H9 (cell line): ENCODE measurements at regions not wholly inside any gene's neighbourhood (a gene's known extent, or its start where the extent isn't known, plus 50 kb on each side); places are given as distances from the start of the nearest gene placed in this dataset.

Experiments used
- DNase-seq: peaks from one replicate; pipeline ENCODE4 v3.0.0-alpha.2; 2017
- H2AFZ ChIP-seq: one replicate; pipeline ENCODE4 v1.6.1; 2013; ENCODE audit warnings: mild to moderate bottlenecking, low read length, control low read depth, moderate library complexity
- H2AK5ac ChIP-seq: 2 replicates; pipeline ENCODE4 v1.6.1; 2013; ENCODE audit warnings: low read length, control low read depth, mixed read lengths; ENCODE audit not compliant: insufficient read length
- H2BK120ac ChIP-seq: one replicate; pipeline ENCODE4 v1.6.1; 2013; ENCODE audit warnings: low read depth, mild to moderate bottlenecking, low read length, control low read depth, inconsistent platforms; ENCODE audit not compliant: poor library complexity, severe bottlenecking
- H2BK12ac ChIP-seq: 2 replicates; pipeline ENCODE4 v1.6.1; 2013; ENCODE audit warnings: low read length, control low read depth, mixed read lengths, low read depth; ENCODE audit not compliant: insufficient read length
- H2BK15ac ChIP-seq: 2 replicates; pipeline ENCODE4 v1.6.1; 2013; ENCODE audit warnings: low read depth, low read length, control low read depth
- H2BK20ac ChIP-seq: one replicate; pipeline ENCODE4 v1.6.1; 2013; ENCODE audit warnings: low read depth, mild to moderate bottlenecking, low read length, control low read depth, inconsistent platforms; ENCODE audit not compliant: poor library complexity, severe bottlenecking
- H2BK5ac ChIP-seq: 2 replicates; pipeline ENCODE4 v1.6.1; 2013; ENCODE audit warnings: low read length, control low read depth, mixed read lengths; ENCODE audit not compliant: insufficient read length
- H3K14ac ChIP-seq: 2 replicates; pipeline ENCODE4 v1.6.1; 2013; ENCODE audit warnings: low read length, control low read depth; ENCODE audit not compliant: insufficient read depth
- H3K18ac ChIP-seq: 2 replicates; pipeline ENCODE4 v1.6.1; 2013; ENCODE audit warnings: low read depth, mild to moderate bottlenecking, mixed read lengths, low read length, control low read depth; ENCODE audit not compliant: insufficient read length
- H3K23ac ChIP-seq: 2 replicates; pipeline ENCODE4 v1.6.1; 2013; ENCODE audit warnings: low read length, control low read depth, mixed read lengths, low read depth; ENCODE audit not compliant: insufficient read length
- H3K23me2 ChIP-seq: 2 replicates; pipeline ENCODE4 v1.6.1; 2013; ENCODE audit warnings: low read depth, mild to moderate bottlenecking, mixed read lengths, low read length, control low read depth; ENCODE audit not compliant: insufficient read length, poor library complexity, severe bottlenecking
- H3K27ac ChIP-seq: 2 replicates; pipeline ENCODE4 v1.5.1; 2013; ENCODE audit warnings: low read length, control low read depth, mixed read lengths, low read depth; ENCODE audit not compliant: insufficient read length
- H3K27me3 ChIP-seq: 2 replicates; pipeline ENCODE4 v1.6.1; 2013; ENCODE audit warnings: low read length, control low read depth, inconsistent platforms; ENCODE audit not compliant: insufficient read depth
- H3K4ac ChIP-seq: 2 replicates; pipeline ENCODE4 v1.6.1; 2013; ENCODE audit warnings: low read depth, mild to moderate bottlenecking, control low read depth, inconsistent platforms, low read length, moderate library complexity
- H3K4me1 ChIP-seq: 2 replicates; pipeline ENCODE4 v1.6.1; 2013; ENCODE audit warnings: low read length, control low read depth, inconsistent platforms; ENCODE audit not compliant: insufficient read depth
- H3K4me2 ChIP-seq: 2 replicates; pipeline ENCODE4 v1.6.1; 2013; ENCODE audit warnings: low read length, control low read depth, mixed read lengths; ENCODE audit not compliant: insufficient read length, insufficient read depth
- H3K56ac ChIP-seq: 2 replicates; pipeline ENCODE4 v1.6.1; 2013; ENCODE audit warnings: low read depth, mild to moderate bottlenecking, mixed read lengths, low read length, control low read depth; ENCODE audit not compliant: insufficient read length
- H3K79me1 ChIP-seq: 2 replicates; pipeline ENCODE4 v1.6.1; 2013; ENCODE audit warnings: low read depth, mild to moderate bottlenecking, moderate library complexity, low read length, control low read depth, inconsistent platforms; ENCODE audit not compliant: insufficient read depth, poor library complexity, severe bottlenecking
- H3K79me2 ChIP-seq: 2 replicates; pipeline ENCODE4 v1.6.1; 2013; ENCODE audit warnings: low read length, control low read depth, inconsistent platforms; ENCODE audit not compliant: insufficient read depth
- H3K9ac ChIP-seq: 2 replicates; pipeline ENCODE4 v1.6.1; 2013; ENCODE audit warnings: low read length, control low read depth, mixed read lengths; ENCODE audit not compliant: insufficient read length; ENCODE audit errors: extremely low read depth
- H3K9me3 ChIP-seq: one replicate; pipeline ENCODE4 v1.6.1; 2013; ENCODE audit warnings: low read depth, low read length, inconsistent platforms; ENCODE audit not compliant: control insufficient read depth
- H3T11ph ChIP-seq: one replicate; pipeline ENCODE4 v1.6.1; 2013; ENCODE audit warnings: mild to moderate bottlenecking, low read length, control low read depth, inconsistent platforms
- H4K20me1 ChIP-seq: one replicate; pipeline ENCODE4 v1.6.1; 2013; ENCODE audit not compliant: control insufficient read depth, insufficient read length, insufficient read depth
- H4K5ac ChIP-seq: 2 replicates; pipeline ENCODE4 v1.6.1; 2013; ENCODE audit warnings: low read depth, mild to moderate bottlenecking, mixed read lengths, low read length, control low read depth; ENCODE audit not compliant: insufficient read length
- H4K8ac ChIP-seq: replicated peaks from 2 replicates; pipeline ENCODE4 v1.6.1; 2013; ENCODE audit warnings: low read length, control low read depth, mixed read lengths, low read depth; ENCODE audit not compliant: insufficient read length
- H4K91ac ChIP-seq: 2 replicates; pipeline ENCODE4 v1.6.1; 2013; ENCODE audit warnings: low read depth, mild to moderate bottlenecking, moderate library complexity, mixed read lengths, low read length, control low read depth; ENCODE audit not compliant: insufficient read length
- H3K27ac Mint-ChIP-seq, 3 experiments: 2 replicates in 2 of 3; 3 replicates in 1 of 3; pipeline ENCODE4 v1.8.0; 2020 to 2021; ENCODE audit warnings: mixed read lengths in 3 of 3, mild to moderate bottlenecking in 1 of 3, moderate library complexity in 1 of 3
- H3K27me3 Mint-ChIP-seq: 2 replicates; pipeline ENCODE4 v1.8.0; 2021; ENCODE audit warnings: low read depth, mild to moderate bottlenecking, moderate library complexity, mixed read lengths
- H3K36me3 Mint-ChIP-seq, 3 experiments: 2 replicates in 2 of 3; 3 replicates in 1 of 3; pipeline ENCODE4 v1.8.0; 2020 to 2021; ENCODE audit warnings: low read depth in 3 of 3, mixed read lengths in 3 of 3; ENCODE audit not compliant: insufficient read depth in 1 of 3
- H3K4me1 Mint-ChIP-seq, 2 experiments: 2 replicates each; pipeline ENCODE4 v1.8.0; 2020; ENCODE audit warnings: mixed read lengths in 2 of 2
- H3K4me3 Mint-ChIP-seq, 2 experiments: 2 replicates in 1 of 2; 3 replicates in 1 of 2; pipeline ENCODE4 v1.8.0; 2020 to 2021; ENCODE audit warnings: mild to moderate bottlenecking in 2 of 2, mixed read lengths in 2 of 2, moderate library complexity in 1 of 2
- H3K9me3 Mint-ChIP-seq, 2 experiments: 2 replicates in 1 of 2; 3 replicates in 1 of 2; pipeline ENCODE4 v1.8.0; 2020; ENCODE audit warnings: mild to moderate bottlenecking in 2 of 2, mixed read lengths in 2 of 2, moderate library complexity in 1 of 2
- WGBS: extraction: QIAGEN DNeasy Blood & Tissue Kit; methylation state at CpG from one replicate; pipeline ENCODE4 v1.1.7; 2013; ENCODE audit warnings: missing lambda C conversion rate, low lambda C conversion rate, mixed read lengths; ENCODE audit not compliant: insufficient read length; ENCODE audit errors: extremely low coverage; 5-methylcytosine and 5-hydroxymethylcytosine counted together
- TF ChIP-seq, protein P1 (sequence below): fragments of 200-600 bp; sonication (generic); conservative IDR thresholded peaks from 3 replicates; pipeline ENCODE4 v1.8.0; 2021; ENCODE audit warnings: antibody characterized with exemption, mild to moderate bottlenecking

DNA sequence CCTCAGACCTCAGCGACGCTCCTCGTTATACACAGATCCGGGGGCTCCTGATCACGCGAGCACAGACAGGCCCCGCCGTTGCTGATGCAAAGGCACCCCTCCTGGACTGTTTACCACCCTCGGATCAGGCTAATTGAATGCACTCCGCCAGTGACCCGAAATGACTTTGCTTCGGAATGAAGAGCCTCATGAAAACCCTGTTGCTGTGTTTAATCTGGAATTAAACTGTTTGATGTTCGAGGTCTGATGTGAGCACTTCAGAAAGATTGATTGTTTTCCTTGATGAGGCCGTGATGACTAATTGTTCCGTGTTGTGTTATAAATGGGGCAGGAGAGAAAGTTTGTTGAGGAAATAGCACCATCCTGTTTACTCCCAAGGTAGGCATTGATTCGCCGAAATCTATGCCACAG lies 190.5 kb upstream of the PPP1R26 start:
- Histone ChIP-seq H4K20me1 (no peaks in the 10 kb centered on the region), H3K9me3 (no peaks in the 10 kb centered on the region), H3K9ac (no peak overlapping the region), H2BK15ac (no peak overlapping the region), H2AK5ac (no peak overlapping the region), H3K79me2 (no peaks in the 10 kb centered on the region), H3K4me1 (no peaks in the 10 kb centered on the region), H4K8ac (no peak overlapping the region), H3K4me2 (no peak overlapping the region), H3K18ac (no peak overlapping the region), H2BK20ac (no peak overlapping the region), H4K91ac (no peak overlapping the region), H3K4ac (no peak overlapping the region), H3K23ac (no peak overlapping the region), H3T11ph (no peak overlapping the region), H2BK5ac (no peak overlapping the region), H3K79me1 (no peaks in the 10 kb centered on the region), H2BK12ac (no peak overlapping the region), H3K27ac (no peak overlapping the region), H4K5ac (no peak overlapping the region), H2AFZ (no peak overlapping the region), H2BK120ac (no peak overlapping the region), H3K56ac (no peak overlapping the region), H3K14ac (no peak overlapping the region), H3K27me3 (no peaks in the 10 kb centered on the region), H3K23me2 (no peaks in the 10 kb centered on the region)
- TF ChIP-seq, protein P1, sequence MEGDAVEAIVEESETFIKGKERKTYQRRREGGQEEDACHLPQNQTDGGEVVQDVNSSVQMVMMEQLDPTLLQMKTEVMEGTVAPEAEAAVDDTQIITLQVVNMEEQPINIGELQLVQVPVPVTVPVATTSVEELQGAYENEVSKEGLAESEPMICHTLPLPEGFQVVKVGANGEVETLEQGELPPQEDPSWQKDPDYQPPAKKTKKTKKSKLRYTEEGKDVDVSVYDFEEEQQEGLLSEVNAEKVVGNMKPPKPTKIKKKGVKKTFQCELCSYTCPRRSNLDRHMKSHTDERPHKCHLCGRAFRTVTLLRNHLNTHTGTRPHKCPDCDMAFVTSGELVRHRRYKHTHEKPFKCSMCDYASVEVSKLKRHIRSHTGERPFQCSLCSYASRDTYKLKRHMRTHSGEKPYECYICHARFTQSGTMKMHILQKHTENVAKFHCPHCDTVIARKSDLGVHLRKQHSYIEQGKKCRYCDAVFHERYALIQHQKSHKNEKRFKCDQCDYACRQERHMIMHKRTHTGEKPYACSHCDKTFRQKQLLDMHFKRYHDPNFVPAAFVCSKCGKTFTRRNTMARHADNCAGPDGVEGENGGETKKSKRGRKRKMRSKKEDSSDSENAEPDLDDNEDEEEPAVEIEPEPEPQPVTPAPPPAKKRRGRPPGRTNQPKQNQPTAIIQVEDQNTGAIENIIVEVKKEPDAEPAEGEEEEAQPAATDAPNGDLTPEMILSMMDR, result no peak
- Mint-ChIP-seq H3K4me3 (no peak overlapping the region), H3K27me3 (peaks cover 8% of the 10 kb centered on the region), H3K4me1 (peaks cover 28 to 39% of the 10 kb centered on the region in 2 experiments), H3K27ac (no peak overlapping the region), H3K9me3 (peaks cover 6 to 14% of the 10 kb centered on the region in 2 experiments; a peak in 3 of 5 replicates), H3K36me3 (peaks cover 0 to 7% (median 2%) of the 10 kb centered on the region in 3 experiments; a peak in 3 of 7 replicates)
- no CpG with 5 or more reads among the region's 17 CpGs for whole genome bisulfite sequencing
- no peak for DNase-seq
